ENCODE measurements at regions not wholly inside any gene's neighbourhood (a gene's known extent, or its start where the extent isn't known, plus 50 kb on each side); places are given as distances from the start of the nearest gene placed in this dataset.

GRCh38 chr5:98986587-98986986 is 57.8 kb upstream of the CHD1 start:
- in situ Hi-C loops (cut with HindIII; ENCODE audit: low sequenced_read_pairs): no loop called here

GRCh38 chr5:98982880-98983279 is 54.1 kb upstream of the CHD1 start:
- in situ Hi-C loops (cut with HindIII; ENCODE audit: low sequenced_read_pairs): no loop called here
